LNCaP clone FGC (cell line): ENCODE measurements at regions not wholly inside any gene's neighbourhood (a gene's known extent, or its start where the extent isn't known, plus 50 kb on each side); places are given as distances from the start of the nearest gene placed in this dataset.

Experiments
- DNase-seq: peaks from one replicate; pipeline ENCODE4 v3.0.0-alpha.2; 2011; ENCODE audit warnings: low read depth
- H3K4me3 ChIP-seq: 2 replicates; pipeline ENCODE4 v1.5.1; 2011; ENCODE audit warnings: mild to moderate bottlenecking, low read depth, low read length, control low read depth
- CTCF ChIP-seq: IDR thresholded peaks from 2 replicates; pipeline ENCODE4 v1.5.1; 2012; ENCODE audit warnings: mild to moderate bottlenecking; ENCODE audit not compliant: control insufficient read depth, insufficient read depth; ENCODE audit errors: extremely low read depth

- no peak overlapping the region for H3K4me3 ChIP-seq
- DNase-seq, result peak; percentile 40
Measured at GRCh38 chr18:21191596-21192307, 50.3 kb upstream of the GREB1L start.

More at GRCh38 chr18:21191596-21192307, 50.3 kb upstream of the GREB1L start:
- TF ChIP-seq CTCF, result peak; percentile 77
